PC-3 (cell line): ENCODE measurements at regions not wholly inside any gene's neighbourhood (a gene's known extent, or its start where the extent isn't known, plus 50 kb on each side); places are given as distances from the start of the nearest gene placed in this dataset.

Source experiments
- ATAC-seq: fragments of 200-7000 bp; cut with Tn5 transposase; 2 replicates; pipeline ENCODE4 v1.9.1; 2020; ENCODE audit warnings: mild to moderate bottlenecking, moderate library complexity
- BruUV-seq: library from RNA; stranded (reverse); fragments of 400-500 nt; replicated peaks from 2 replicates; lab custom pipeline; 2021; lab: Mats Ljungman, UMichigan
- CTCF ChIA-PET: fragments of 300-600 bp; sonication (Branson Sonifier 250); formaldehyde crosslinking; loops from one replicate; lab custom pipeline; 2022; ENCODE audit warnings: antibody characterized with exemption; lab: Charles Lee
- POLR2A ChIA-PET: fragments of 300-600 bp; sonication (Branson Sonifier 250); formaldehyde crosslinking; loops from one replicate; lab custom pipeline; 2022; ENCODE audit warnings: antibody characterized with exemption; ENCODE audit not compliant: unreplicated experiment; lab: Charles Lee
- DNase-seq: peaks from one replicate; pipeline ENCODE4 v3.0.0-alpha.2; 2015
- H2AFZ ChIP-seq: fragments of 300-600 bp; sonication (generic); 2 replicates; pipeline ENCODE4 v1.6.0; 2016; ENCODE audit warnings: antibody characterized with exemption, low read length
- H3F3A ChIP-seq: fragments of 300-600 bp; sonication (generic); one replicate; pipeline ENCODE4 v1.6.0; 2017; ENCODE audit warnings: antibody characterized with exemption, low read length, control low read depth, mild to moderate bottlenecking; ENCODE audit not compliant: unreplicated experiment
- H3K27ac ChIP-seq: fragments of 300-600 bp; sonication (generic); 2 replicates; pipeline ENCODE4 v1.5.1; 2016; ENCODE audit warnings: mild to moderate bottlenecking, low read length
- H3K27me3 ChIP-seq: fragments of 300-600 bp; sonication (generic); 2 replicates; pipeline ENCODE4 v1.6.1; 2016; ENCODE audit warnings: low read length, mixed read lengths
- H3K36me3 ChIP-seq: fragments of 300-600 bp; sonication (generic); 2 replicates; pipeline ENCODE4 v1.6.1; 2016; ENCODE audit warnings: low read depth, mixed run types, low read length, mixed read lengths
- H3K4me1 ChIP-seq: fragments of 300-600 bp; sonication (generic); 2 replicates; pipeline ENCODE4 v1.5.1; 2016; ENCODE audit warnings: low read length; ENCODE audit not compliant: insufficient read depth
- H3K4me2 ChIP-seq: fragments of 300-600 bp; sonication (generic); 2 replicates; pipeline ENCODE4 v1.6.0; 2016; ENCODE audit warnings: low read length
- H3K4me3 ChIP-seq: fragments of 300-600 bp; sonication (generic); 2 replicates; pipeline ENCODE4 v1.5.1; 2016; ENCODE audit warnings: mild to moderate bottlenecking, low read length, mixed read lengths
- H3K79me2 ChIP-seq: fragments of 300-600 bp; sonication (generic); 2 replicates; pipeline ENCODE4 v1.6.1; 2017; ENCODE audit warnings: low read length, mixed read lengths
- H3K9ac ChIP-seq: fragments of 300-600 bp; sonication (generic); 2 replicates; pipeline ENCODE4 v1.6.0; 2016; ENCODE audit warnings: mild to moderate bottlenecking, low read length
- H3K9me2 ChIP-seq: fragments of 300-600 bp; sonication (generic); replicated peaks from 2 replicates; pipeline ENCODE4 v1.6.1; 2016; ENCODE audit warnings: mixed run types, low read length, mixed read lengths
- H3K9me3 ChIP-seq: fragments of 300-600 bp; sonication (generic); 2 replicates; pipeline ENCODE4 v1.6.1; 2016; ENCODE audit warnings: low read length, mixed read lengths
- H4K20me1 ChIP-seq: fragments of 300-600 bp; sonication (generic); 2 replicates; pipeline ENCODE4 v1.6.1; 2016; ENCODE audit warnings: low read length, mixed read lengths
- EZH2 ChIP-seq: fragments of 300-600 bp; sonication (generic); IDR thresholded peaks from one replicate; pipeline ENCODE4 v1.6.1; 2017; ENCODE audit warnings: antibody characterized with exemption, mild to moderate bottlenecking, low read length; ENCODE audit not compliant: unreplicated experiment
- EZH2phosphoT487 ChIP-seq: fragments of 300-600 bp; sonication (generic); IDR thresholded peaks from 2 replicates; pipeline ENCODE4 v1.6.1; 2018; ENCODE audit warnings: mild to moderate bottlenecking, antibody characterized with exemption, low read length, borderline replicate concordance
- intact Hi-C: fragments of 100-400 bp; cut with micrococcal nuclease; formaldehyde crosslinking; loops from 2 replicates; pipeline ENCODE4 v1.9.0; 2023
- TF ChIP-seq, protein P1 (sequence below): fragments of 300-600 bp; sonication (generic); conservative IDR thresholded peaks from 2 replicates; pipeline ENCODE4 v1.5.1; 2017; ENCODE audit warnings: antibody characterized with exemption, low read depth, mild to moderate bottlenecking, low read length

DNA sequence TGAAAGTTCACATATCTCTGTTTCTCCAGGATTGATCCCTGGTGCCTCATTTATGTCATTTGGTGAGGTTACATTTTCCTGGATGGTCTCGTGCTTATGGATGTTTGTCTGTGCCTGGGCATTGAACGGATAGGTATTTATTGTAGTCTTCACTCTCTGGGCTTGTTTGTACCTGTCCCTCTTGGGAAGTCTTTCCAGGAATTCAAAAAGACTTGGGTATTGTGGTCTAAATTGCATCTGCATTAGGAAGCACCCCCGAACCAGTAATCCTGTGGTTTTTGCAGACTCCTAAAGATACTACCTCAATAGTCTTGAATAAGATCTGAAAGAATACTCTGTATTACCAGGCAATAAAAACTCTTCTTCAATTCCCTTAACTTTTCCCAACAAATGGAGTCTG, 720.8 kb downstream of the SLC6A15 start:
- intact Hi-C loops = no loop called here
- ChIA-PET CTCF (no interaction called here), POLR2A (no interaction called here)
- Histone ChIP-seq H3K27ac (no peak overlapping the region), H3F3A (no peaks in the 10 kb centered on the region), H3K9ac (no peak overlapping the region), H3K9me3 (no peaks in the 10 kb centered on the region), H2AFZ (no peak overlapping the region), H4K20me1 (no peaks in the 10 kb centered on the region), H3K4me1 (no peaks in the 10 kb centered on the region), H3K79me2 (no peaks in the 10 kb centered on the region), H3K27me3 (no peaks in the 10 kb centered on the region), H3K4me2 (no peak overlapping the region), H3K4me3 (no peak overlapping the region), H3K9me2 (no peaks in the 10 kb centered on the region), H3K36me3 (no peaks in the 10 kb centered on the region)
- DNase-seq (no peak), ATAC-seq (no peak)
- TF ChIP-seq EZH2phosphoT487 (no peak), EZH2 (no peak)
- TF ChIP-seq, protein P1, sequence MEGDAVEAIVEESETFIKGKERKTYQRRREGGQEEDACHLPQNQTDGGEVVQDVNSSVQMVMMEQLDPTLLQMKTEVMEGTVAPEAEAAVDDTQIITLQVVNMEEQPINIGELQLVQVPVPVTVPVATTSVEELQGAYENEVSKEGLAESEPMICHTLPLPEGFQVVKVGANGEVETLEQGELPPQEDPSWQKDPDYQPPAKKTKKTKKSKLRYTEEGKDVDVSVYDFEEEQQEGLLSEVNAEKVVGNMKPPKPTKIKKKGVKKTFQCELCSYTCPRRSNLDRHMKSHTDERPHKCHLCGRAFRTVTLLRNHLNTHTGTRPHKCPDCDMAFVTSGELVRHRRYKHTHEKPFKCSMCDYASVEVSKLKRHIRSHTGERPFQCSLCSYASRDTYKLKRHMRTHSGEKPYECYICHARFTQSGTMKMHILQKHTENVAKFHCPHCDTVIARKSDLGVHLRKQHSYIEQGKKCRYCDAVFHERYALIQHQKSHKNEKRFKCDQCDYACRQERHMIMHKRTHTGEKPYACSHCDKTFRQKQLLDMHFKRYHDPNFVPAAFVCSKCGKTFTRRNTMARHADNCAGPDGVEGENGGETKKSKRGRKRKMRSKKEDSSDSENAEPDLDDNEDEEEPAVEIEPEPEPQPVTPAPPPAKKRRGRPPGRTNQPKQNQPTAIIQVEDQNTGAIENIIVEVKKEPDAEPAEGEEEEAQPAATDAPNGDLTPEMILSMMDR = no peak
- BruUV-seq = no TSS peak

DNA sequence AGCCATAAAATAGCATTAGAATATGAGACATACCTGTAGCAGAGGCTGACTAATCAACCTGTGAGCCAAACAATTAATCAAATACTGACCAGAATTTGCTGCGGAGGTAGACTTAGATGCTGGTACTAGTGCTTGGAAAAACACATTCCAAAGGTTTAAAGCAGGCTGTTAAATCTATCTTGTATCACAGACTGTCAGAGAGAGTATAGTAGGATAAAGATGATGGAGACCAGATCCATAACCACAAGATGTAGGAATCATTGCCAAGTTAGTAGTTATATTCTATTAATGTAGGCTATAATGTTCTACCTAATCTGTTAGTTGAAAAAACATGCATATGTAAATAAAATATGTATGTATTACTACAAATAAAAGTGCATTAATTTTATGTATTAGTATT, 726.2 kb downstream of the SLC6A15 start:
- H3K4me1 ChIP-seq = no peaks in the 10 kb centered on the region
- H3K9me2 ChIP-seq = no peaks in the 10 kb centered on the region
- no peak overlapping the region for H3K9ac ChIP-seq
- no peak for TF ChIP-seq EZH2phosphoT487
- TF ChIP-seq, protein P1 = no peak
- no peak for TF ChIP-seq EZH2
- H3K36me3 ChIP-seq = no peaks in the 10 kb centered on the region
- no peaks in the 10 kb centered on the region for H4K20me1 ChIP-seq
- H3K27ac ChIP-seq = no peak overlapping the region
- H3K79me2 ChIP-seq = no peaks in the 10 kb centered on the region
- no peak overlapping the region for H2AFZ ChIP-seq
- DNase-seq = no peak
- H3K4me3 ChIP-seq = no peak overlapping the region
- no peak for ATAC-seq
- no peak overlapping the region for H3K4me2 ChIP-seq
- ChIA-PET CTCF (no interaction called here), POLR2A (no interaction called here)
- no TSS peak for BruUV-seq
- no peaks in the 10 kb centered on the region for H3F3A ChIP-seq
- no peaks in the 10 kb centered on the region for H3K27me3 ChIP-seq
- intact Hi-C loops = no loop called here
- H3K9me3 ChIP-seq = no peaks in the 10 kb centered on the region

DNA sequence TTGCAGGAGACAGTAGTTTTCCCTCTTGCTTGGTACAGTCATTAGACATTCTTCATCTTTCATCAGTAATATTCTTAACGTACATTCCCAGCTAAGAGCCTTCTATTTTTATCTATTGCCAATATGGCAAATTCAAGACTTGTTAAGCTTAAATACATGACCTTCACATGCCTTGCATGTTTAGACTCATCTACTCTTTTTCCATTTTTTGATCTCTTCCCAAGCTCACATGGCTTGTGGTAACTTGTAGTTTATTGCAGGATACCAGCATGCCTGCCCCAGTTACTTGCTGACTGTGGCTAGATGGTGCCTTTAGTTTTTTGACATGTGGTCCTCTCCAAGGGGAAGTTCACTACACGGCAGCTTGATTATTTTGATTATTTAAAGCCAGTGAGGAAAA, 729.0 kb downstream of the SLC6A15 start:
- no peak for DNase-seq
- intact Hi-C loops = no loop called here
- Histone ChIP-seq H3K4me3 (no peak overlapping the region), H3K27ac (no peak overlapping the region), H2AFZ (no peak overlapping the region), H3K36me3 (no peaks in the 10 kb centered on the region), H4K20me1 (no peaks in the 10 kb centered on the region), H3K9me3 (no peaks in the 10 kb centered on the region), H3K4me1 (no peaks in the 10 kb centered on the region), H3K9me2 (no peaks in the 10 kb centered on the region), H3K27me3 (no peaks in the 10 kb centered on the region), H3F3A (no peaks in the 10 kb centered on the region), H3K9ac (no peak overlapping the region), H3K4me2 (no peak overlapping the region), H3K79me2 (no peaks in the 10 kb centered on the region)
- ChIA-PET POLR2A (no interaction called here), CTCF (no interaction called here)
- no peak for ATAC-seq
- BruUV-seq = no TSS peak
- TF ChIP-seq EZH2phosphoT487 (no peak), EZH2 (no peak)
- TF ChIP-seq, protein P1 = no peak
